ENCODE measurements at regions not wholly inside any gene's neighbourhood (a gene's known extent, or its start where the extent isn't known, plus 50 kb on each side); places are given as distances from the start of the nearest gene placed in this dataset.

DNA sequence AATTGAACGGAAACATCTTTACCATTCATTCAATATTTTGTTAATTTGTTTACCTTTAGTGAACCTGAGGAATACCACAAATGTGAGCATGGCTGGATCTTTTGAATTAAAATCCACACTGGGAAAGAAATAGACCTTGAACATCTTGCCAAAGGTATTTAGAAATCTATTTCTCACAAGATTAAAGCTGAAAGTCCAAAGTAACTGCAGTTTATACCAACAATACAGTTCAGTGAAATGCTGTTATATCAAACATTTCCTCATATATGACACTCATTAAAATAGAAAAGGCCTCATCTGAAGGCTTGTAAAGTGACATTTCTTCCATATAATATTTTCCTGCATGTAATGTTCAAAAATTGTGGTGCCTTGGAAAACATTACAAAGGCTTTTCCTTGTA is 166.5 kb upstream of the HAND2 start:
- H3K79me2 ChIP-seq (ENCODE audit: low read length) = no peaks in the 10 kb centered on the region
- peaks cover 72% of the 10 kb centered on the region for H3K27me3 ChIP-seq (ENCODE audit: low read length)
- TF ChIP-seq EZH2phosphoT487 (IDR thresholded peaks at IDR 0.05; ENCODE audit: borderline replicate concordance, low read length) = no peak
- no peak for TF ChIP-seq EZH2 (IDR thresholded peaks at IDR 0.05; ENCODE audit: low read length, unreplicated experiment)
- TF ChIP-seq CTCF (conservative IDR thresholded peaks at IDR 0.05; ENCODE audit: low read depth, low read length) = no peak
- no peak overlapping the region for H2AFZ ChIP-seq (ENCODE audit: low read length)
- no peaks in the 10 kb centered on the region for H4K20me1 ChIP-seq (ENCODE audit: low read length)
- BruUV-seq (replicated peaks) = no TSS peak
- H3K4me2 ChIP-seq (ENCODE audit: low read length) = no peak overlapping the region
- no peak overlapping the region for H3K9ac ChIP-seq (ENCODE audit: low read length)
- H3K27ac ChIP-seq (ENCODE audit: low read length) = no peak overlapping the region
- intact Hi-C loops (cut with micrococcal nuclease) = no loop called here
- H3K36me3 ChIP-seq (ENCODE audit: low read depth, low read length) = no peaks in the 10 kb centered on the region
- no peaks in the 10 kb centered on the region for H3K9me3 ChIP-seq (ENCODE audit: low read length)
- no peak for DNase-seq
- CTCF ChIA-PET = no interaction called here
- H3K4me1 ChIP-seq (ENCODE audit: insufficient read depth, low read length) = no peaks in the 10 kb centered on the region
- POLR2A ChIA-PET (ENCODE audit: unreplicated experiment) = no interaction called here
- no peak for ATAC-seq
- no peak overlapping the region for H3K4me3 ChIP-seq (ENCODE audit: low read length)
- no peaks in the 10 kb centered on the region for H3F3A ChIP-seq (ENCODE audit: low read length, unreplicated experiment)
- no peaks in the 10 kb centered on the region for H3K9me2 ChIP-seq (replicated peaks; ENCODE audit: low read length)

DNA sequence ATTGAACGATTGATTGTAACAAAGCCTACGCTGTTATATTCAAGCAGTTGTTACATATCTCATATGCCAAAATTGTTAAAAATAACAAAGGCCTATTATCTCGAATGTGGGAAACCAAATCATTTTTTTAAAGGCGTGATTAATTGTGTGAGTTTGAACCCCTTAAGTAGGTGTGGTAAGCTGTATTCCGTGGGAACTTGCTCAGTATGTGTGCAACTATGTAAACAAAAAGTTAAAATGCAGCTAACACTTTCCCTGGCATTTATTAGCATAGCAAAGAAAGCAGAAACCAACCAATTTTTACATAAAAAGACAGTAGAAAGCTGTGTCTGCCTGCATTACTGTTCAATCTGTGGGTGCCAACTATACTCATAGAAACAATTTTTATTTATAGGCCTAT is 166.0 kb upstream of the HAND2 start:
- H3K79me2 ChIP-seq (ENCODE audit: low read length) = no peaks in the 10 kb centered on the region
- H3K4me2 ChIP-seq (ENCODE audit: low read length) = no peak overlapping the region
- no peak overlapping the region for H3K9ac ChIP-seq (ENCODE audit: low read length)
- TF ChIP-seq EZH2 (IDR thresholded peaks at IDR 0.05; ENCODE audit: low read length, unreplicated experiment) = no peak
- TF ChIP-seq EZH2phosphoT487 (IDR thresholded peaks at IDR 0.05; ENCODE audit: borderline replicate concordance, low read length) = no peak
- no peak overlapping the region for H2AFZ ChIP-seq (ENCODE audit: low read length)
- H3K9me3 ChIP-seq (ENCODE audit: low read length) = no peaks in the 10 kb centered on the region
- ChIA-PET POLR2A (ENCODE audit: unreplicated experiment) (no interaction called here), CTCF (no interaction called here)
- BruUV-seq (replicated peaks) = no TSS peak
- intact Hi-C loops (cut with micrococcal nuclease) = no loop called here
- no peaks in the 10 kb centered on the region for H3K4me1 ChIP-seq (ENCODE audit: insufficient read depth, low read length)
- no peaks in the 10 kb centered on the region for H3K36me3 ChIP-seq (ENCODE audit: low read depth, low read length)
- no peak overlapping the region for H3K27ac ChIP-seq (ENCODE audit: low read length)
- no peak for ATAC-seq
- H3K4me3 ChIP-seq (ENCODE audit: low read length) = no peak overlapping the region
- no peaks in the 10 kb centered on the region for H3K9me2 ChIP-seq (replicated peaks; ENCODE audit: low read length)
- H3F3A ChIP-seq (ENCODE audit: low read length, unreplicated experiment) = no peaks in the 10 kb centered on the region
- H4K20me1 ChIP-seq (ENCODE audit: low read length) = no peaks in the 10 kb centered on the region
- no peak for DNase-seq
- H3K27me3 ChIP-seq (ENCODE audit: low read length) = peaks cover 71% of the 10 kb centered on the region

GRCh38 chr4:173685831-173686210 is 155.8 kb upstream of the HAND2 start:
- Histone ChIP-seq H3K4me3 (ENCODE audit: low read length) (no peak overlapping the region), H4K20me1 (ENCODE audit: low read length) (no peaks in the 10 kb centered on the region), H3K4me1 (ENCODE audit: insufficient read depth, low read length) (no peaks in the 10 kb centered on the region), H3K9ac (ENCODE audit: low read length) (no peak overlapping the region), H3K9me2 (replicated peaks; ENCODE audit: low read length) (no peaks in the 10 kb centered on the region), H3F3A (ENCODE audit: low read length, unreplicated experiment) (no peaks in the 10 kb centered on the region), H3K27me3 (ENCODE audit: low read length) (peaks cover 42% of the 10 kb centered on the region), H3K9me3 (ENCODE audit: low read length) (no peaks in the 10 kb centered on the region), H3K4me2 (ENCODE audit: low read length) (no peak overlapping the region), H2AFZ (ENCODE audit: low read length) (no peak overlapping the region), H3K79me2 (ENCODE audit: low read length) (no peaks in the 10 kb centered on the region), H3K36me3 (ENCODE audit: low read depth, low read length) (no peaks in the 10 kb centered on the region), H3K27ac (ENCODE audit: low read length) (no peak overlapping the region)
- no peak for TF ChIP-seq EZH2 (IDR thresholded peaks at IDR 0.05; ENCODE audit: low read length, unreplicated experiment)
- no peak for TF ChIP-seq CTCF (conservative IDR thresholded peaks at IDR 0.05; ENCODE audit: low read depth, low read length)
- no peak for TF ChIP-seq EZH2phosphoT487 (IDR thresholded peaks at IDR 0.05; ENCODE audit: borderline replicate concordance, low read length)
- intact Hi-C loops (cut with micrococcal nuclease) = no loop called here
- POLR2A ChIA-PET (ENCODE audit: unreplicated experiment) = no interaction called here
- no TSS peak for BruUV-seq (replicated peaks)
- DNase-seq (no peak), ATAC-seq (no peak)
- CTCF ChIA-PET = no interaction called here

Measured in PC-3 (cell line).